ENCODE measurements at regions not wholly inside any gene's neighbourhood (a gene's known extent, or its start where the extent isn't known, plus 50 kb on each side); places are given as distances from the start of the nearest gene placed in this dataset.

GRCh38 chr7:25868509-25868908 is 283.5 kb upstream of the NFE2L3 start:
- Histone ChIP-seq H3K36me3 (ENCODE audit: control insufficient read depth, insufficient read depth, low read length) (no peaks in the 10 kb centered on the region), H3K4me3 (replicated peaks; ENCODE audit: low read depth, low read length) (no peak overlapping the region), H3K27me3 (replicated peaks; ENCODE audit: control insufficient read depth, insufficient read depth, low read length) (peaks cover 2% of the 10 kb centered on the region)
- no peak for DNase-seq (ENCODE audit: extremely low read depth, insufficient read length)
- no peak for TF ChIP-seq CTCF (IDR thresholded peaks at IDR 0.05; ENCODE audit: insufficient read depth, low read length, poor library complexity, severe bottlenecking)

- TF ChIP-seq CTCF (IDR thresholded peaks at IDR 0.05; ENCODE audit: insufficient read depth, low read length, poor library complexity, severe bottlenecking): no peak
- DNase-seq (ENCODE audit: extremely low read depth, insufficient read length): no peak
- H3K4me3 ChIP-seq (replicated peaks; ENCODE audit: low read depth, low read length): no peak overlapping the region
- H3K27me3 ChIP-seq (replicated peaks; ENCODE audit: control insufficient read depth, insufficient read depth, low read length): peaks cover 2% of the 10 kb centered on the region
- no peaks in the 10 kb centered on the region for H3K36me3 ChIP-seq (ENCODE audit: control insufficient read depth, insufficient read depth, low read length)
Observed at GRCh38 chr7:25870574-25870973, 281.4 kb upstream of the NFE2L3 start.

GRCh38 chr7:25876092-25876491 is 275.9 kb upstream of the NFE2L3 start:
- no peak for DNase-seq (ENCODE audit: extremely low read depth, insufficient read length)
- Histone ChIP-seq H3K36me3 (ENCODE audit: control insufficient read depth, insufficient read depth, low read length) (no peaks in the 10 kb centered on the region), H3K27me3 (replicated peaks; ENCODE audit: control insufficient read depth, insufficient read depth, low read length) (no peaks in the 10 kb centered on the region; the same call in 1 of the 2 replicates), H3K4me3 (replicated peaks; ENCODE audit: low read depth, low read length) (no peak overlapping the region)
- no peak for TF ChIP-seq CTCF (IDR thresholded peaks at IDR 0.05; ENCODE audit: insufficient read depth, low read length, poor library complexity, severe bottlenecking)

- TF ChIP-seq CTCF (IDR thresholded peaks at IDR 0.05; ENCODE audit: insufficient read depth, low read length, poor library complexity, severe bottlenecking): no peak
- no peak for DNase-seq (ENCODE audit: extremely low read depth, insufficient read length)
- no peaks in the 10 kb centered on the region; the same call in 1 of the 2 replicates for H3K27me3 ChIP-seq (replicated peaks; ENCODE audit: control insufficient read depth, insufficient read depth, low read length)
- no peaks in the 10 kb centered on the region for H3K36me3 ChIP-seq (ENCODE audit: control insufficient read depth, insufficient read depth, low read length)
- no peak overlapping the region for H3K4me3 ChIP-seq (replicated peaks; ENCODE audit: low read depth, low read length)
Observed at GRCh38 chr7:25877802-25878789, 273.9 kb upstream of the NFE2L3 start.

- no peak for DNase-seq (ENCODE audit: extremely low read depth, insufficient read length)
- Histone ChIP-seq H3K27me3 (replicated peaks; ENCODE audit: control insufficient read depth, insufficient read depth, low read length) (no peaks in the 10 kb centered on the region; the same call in 1 of the 2 replicates), H3K4me3 (replicated peaks; ENCODE audit: low read depth, low read length) (no peak overlapping the region), H3K36me3 (ENCODE audit: control insufficient read depth, insufficient read depth, low read length) (no peaks in the 10 kb centered on the region)
- TF ChIP-seq CTCF (IDR thresholded peaks at IDR 0.05; ENCODE audit: insufficient read depth, low read length, poor library complexity, severe bottlenecking): no peak
Observed at GRCh38 chr7:25879799-25880198, 272.2 kb upstream of the NFE2L3 start.

All from GM06990 (cell line).